DOHH2 (cell line): ENCODE measurements at regions not wholly inside any gene's neighbourhood (a gene's known extent, or its start where the extent isn't known, plus 50 kb on each side); places are given as distances from the start of the nearest gene placed in this dataset.

Source experiments
- H3F3A ChIP-seq: fragments of 200-600 bp; sonication (generic), shearing (Covaris generic); 2 replicates; pipeline ENCODE4 v1.6.0; 2016; ENCODE audit warnings: antibody characterized with exemption, mild to moderate bottlenecking; ENCODE audit not compliant: control insufficient read depth, insufficient read depth
- H3K27ac ChIP-seq: fragments of 200-600 bp; sonication (generic); 2 replicates; pipeline ENCODE4 v1.5.1; 2014; ENCODE audit warnings: low read depth, mild to moderate bottlenecking, low read length, moderate library complexity
- H3K27me3 ChIP-seq: fragments of 200-600 bp; sonication (generic); 2 replicates; pipeline ENCODE4 v1.6.1; 2014; ENCODE audit warnings: mild to moderate bottlenecking, low read length, mixed read lengths; ENCODE audit not compliant: control insufficient read depth
- H3K36me3 ChIP-seq: fragments of 200-600 bp; sonication (generic); 2 replicates; pipeline ENCODE4 v1.6.1; 2014; ENCODE audit warnings: mild to moderate bottlenecking, low read length, moderate library complexity, mixed read lengths; ENCODE audit not compliant: control insufficient read depth
- H3K4me1 ChIP-seq: fragments of 200-600 bp; sonication (generic); 2 replicates; pipeline ENCODE4 v1.6.1; 2014; ENCODE audit warnings: mild to moderate bottlenecking, low read length, mixed read lengths; ENCODE audit not compliant: control insufficient read depth
- H3K4me2 ChIP-seq: fragments of 200-600 bp; sonication (generic); 2 replicates; pipeline ENCODE4 v1.6.0; 2014; ENCODE audit warnings: mild to moderate bottlenecking, low read length, moderate library complexity
- H3K4me3 ChIP-seq: fragments of 200-600 bp; sonication (generic); 2 replicates; pipeline ENCODE4 v1.5.1; 2014; ENCODE audit warnings: mild to moderate bottlenecking, low read length, mixed read lengths
- H3K79me2 ChIP-seq: fragments of 200-600 bp; sonication (generic); 2 replicates; pipeline ENCODE4 v1.6.1; 2014; ENCODE audit warnings: mild to moderate bottlenecking, low read length, mixed read lengths; ENCODE audit not compliant: control insufficient read depth
- H3K9me2 ChIP-seq: fragments of 200-600 bp; sonication (generic); replicated peaks from 2 replicates; pipeline ENCODE4 v1.6.1; 2014; ENCODE audit warnings: mild to moderate bottlenecking, low read length, mixed read lengths; ENCODE audit not compliant: control insufficient read depth
- H3K9me3 ChIP-seq: fragments of 200-600 bp; sonication (generic); 2 replicates; pipeline ENCODE4 v1.6.1; 2014; ENCODE audit warnings: antibody characterized with exemption, low read length, mixed read lengths; ENCODE audit not compliant: control insufficient read depth, insufficient read depth
- H4K20me1 ChIP-seq: fragments of 200-600 bp; sonication (generic); 2 replicates; pipeline ENCODE4 v1.6.0; 2014; ENCODE audit warnings: low read depth, mild to moderate bottlenecking, antibody characterized with exemption, low read length, moderate library complexity; ENCODE audit not compliant: control insufficient read depth, insufficient read depth
- EZH2phosphoT487 ChIP-seq: fragments of 200-600 bp; sonication (generic); IDR thresholded peaks from 2 replicates; pipeline ENCODE4 v1.6.1; 2017; ENCODE audit warnings: borderline replicate concordance, mild to moderate bottlenecking, antibody characterized with exemption, low read length, moderate library complexity, mixed read lengths
- TF ChIP-seq, protein P1 (sequence below): fragments of 200-600 bp; sonication (generic); IDR thresholded peaks from one replicate; pipeline ENCODE4 v1.5.1; 2014; ENCODE audit warnings: antibody characterized with exemption, mild to moderate bottlenecking, low read depth, low read length; ENCODE audit not compliant: poor library complexity, severe bottlenecking

GRCh38 chr4:180134091-180134866 lies 2108.9 kb upstream of the TENM3 start:
- no peaks in the 10 kb centered on the region for H3K36me3 ChIP-seq
- H3K9me3 ChIP-seq, result no peaks in the 10 kb centered on the region
- no peak overlapping the region for H3K27ac ChIP-seq
- H3K4me3 ChIP-seq, result no peak overlapping the region
- no peaks in the 10 kb centered on the region for H3F3A ChIP-seq
- no peaks in the 10 kb centered on the region for H4K20me1 ChIP-seq
- H3K9me2 ChIP-seq, result no peaks in the 10 kb centered on the region
- no peaks in the 10 kb centered on the region for H3K27me3 ChIP-seq
- no peak overlapping the region for H3K4me2 ChIP-seq
- TF ChIP-seq EZH2phosphoT487, result no peak
- TF ChIP-seq, protein P1, sequence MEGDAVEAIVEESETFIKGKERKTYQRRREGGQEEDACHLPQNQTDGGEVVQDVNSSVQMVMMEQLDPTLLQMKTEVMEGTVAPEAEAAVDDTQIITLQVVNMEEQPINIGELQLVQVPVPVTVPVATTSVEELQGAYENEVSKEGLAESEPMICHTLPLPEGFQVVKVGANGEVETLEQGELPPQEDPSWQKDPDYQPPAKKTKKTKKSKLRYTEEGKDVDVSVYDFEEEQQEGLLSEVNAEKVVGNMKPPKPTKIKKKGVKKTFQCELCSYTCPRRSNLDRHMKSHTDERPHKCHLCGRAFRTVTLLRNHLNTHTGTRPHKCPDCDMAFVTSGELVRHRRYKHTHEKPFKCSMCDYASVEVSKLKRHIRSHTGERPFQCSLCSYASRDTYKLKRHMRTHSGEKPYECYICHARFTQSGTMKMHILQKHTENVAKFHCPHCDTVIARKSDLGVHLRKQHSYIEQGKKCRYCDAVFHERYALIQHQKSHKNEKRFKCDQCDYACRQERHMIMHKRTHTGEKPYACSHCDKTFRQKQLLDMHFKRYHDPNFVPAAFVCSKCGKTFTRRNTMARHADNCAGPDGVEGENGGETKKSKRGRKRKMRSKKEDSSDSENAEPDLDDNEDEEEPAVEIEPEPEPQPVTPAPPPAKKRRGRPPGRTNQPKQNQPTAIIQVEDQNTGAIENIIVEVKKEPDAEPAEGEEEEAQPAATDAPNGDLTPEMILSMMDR, result no peak
- H3K79me2 ChIP-seq, result no peaks in the 10 kb centered on the region
- H3K4me1 ChIP-seq, result no peaks in the 10 kb centered on the region

DNA sequence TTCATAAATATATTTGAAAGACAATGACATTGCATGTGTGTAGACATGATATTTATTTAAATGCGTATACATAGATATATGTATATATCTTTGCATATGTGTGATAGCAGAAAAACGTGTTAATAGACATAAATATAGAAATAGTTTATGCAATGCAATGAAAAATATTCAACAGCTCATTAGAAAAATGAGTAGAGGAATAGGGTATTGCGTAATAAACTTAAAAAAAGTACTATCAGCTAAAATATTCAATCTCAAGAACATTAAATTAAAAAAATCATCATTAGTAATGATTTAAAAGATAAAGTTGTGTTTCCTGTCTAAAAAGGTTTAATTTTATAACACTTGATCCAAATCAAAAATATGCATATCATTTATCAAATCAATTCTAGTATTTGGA lies 2101.5 kb upstream of the TENM3 start:
- no peaks in the 10 kb centered on the region for H3K27me3 ChIP-seq
- H3K9me2 ChIP-seq, result no peaks in the 10 kb centered on the region
- no peaks in the 10 kb centered on the region for H3K9me3 ChIP-seq
- no peaks in the 10 kb centered on the region for H3K79me2 ChIP-seq
- H3K4me2 ChIP-seq, result no peak overlapping the region
- no peaks in the 10 kb centered on the region for H3K4me1 ChIP-seq
- no peaks in the 10 kb centered on the region for H4K20me1 ChIP-seq
- H3K36me3 ChIP-seq, result no peaks in the 10 kb centered on the region
- H3K4me3 ChIP-seq, result no peak overlapping the region
- H3K27ac ChIP-seq, result no peak overlapping the region
- TF ChIP-seq, protein P1, result no peak
- no peak for TF ChIP-seq EZH2phosphoT487
- H3F3A ChIP-seq, result no peaks in the 10 kb centered on the region

DNA sequence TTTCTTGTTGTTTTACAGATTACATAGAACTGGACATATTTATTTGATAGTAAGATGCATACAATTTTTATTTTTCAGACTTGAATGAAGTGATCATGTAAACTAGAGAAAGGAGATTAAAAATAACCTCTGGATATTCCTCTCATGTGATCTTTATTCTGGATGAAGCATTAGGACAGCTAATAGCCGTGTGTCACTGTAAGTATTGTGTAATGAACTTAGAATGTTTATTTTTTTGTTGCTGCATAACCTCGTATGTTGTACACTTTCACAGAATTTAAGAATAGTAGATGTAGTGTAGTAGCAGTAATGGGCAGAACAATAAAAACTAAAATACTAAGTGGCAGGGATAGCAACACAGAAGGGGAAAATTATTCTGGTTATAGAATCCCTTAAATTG lies 2094.5 kb upstream of the TENM3 start:
- Histone ChIP-seq H3K4me3 (no peak overlapping the region), H3K79me2 (no peaks in the 10 kb centered on the region), H3K9me3 (no peaks in the 10 kb centered on the region), H3K27ac (no peak overlapping the region), H3K27me3 (no peaks in the 10 kb centered on the region), H3F3A (no peaks in the 10 kb centered on the region), H4K20me1 (no peaks in the 10 kb centered on the region), H3K4me2 (no peak overlapping the region), H3K36me3 (no peaks in the 10 kb centered on the region), H3K9me2 (no peaks in the 10 kb centered on the region), H3K4me1 (peaks cover 27% of the 10 kb centered on the region)
- TF ChIP-seq, protein P1, result no peak
- no peak for TF ChIP-seq EZH2phosphoT487
